ENCODE measurements at regions not wholly inside any gene's neighbourhood (a gene's known extent, or its start where the extent isn't known, plus 50 kb on each side); places are given as distances from the start of the nearest gene placed in this dataset.

- no peak for TF ChIP-seq ZNF274 (IDR thresholded peaks at IDR 0.05; ENCODE audit: low read depth, low read length)
- H3K4me3 ChIP-seq (ENCODE audit: low read length), result no peak overlapping the region
These were observed 1131.0 kb downstream of the MAT2B start for GRCh38 chr5:164636456-164636855.

GRCh38 chr5:164637931-164638521, 1132.6 kb downstream of the MAT2B start:
- no peak for TF ChIP-seq ZNF274 (IDR thresholded peaks at IDR 0.05; ENCODE audit: low read depth, low read length)
- no peak overlapping the region for H3K4me3 ChIP-seq (ENCODE audit: low read length)

GRCh38 chr5:164649266-164649665, 1143.8 kb downstream of the MAT2B start:
- H3K4me3 ChIP-seq (ENCODE audit: low read length), result no peak overlapping the region
- no peak for TF ChIP-seq ZNF274 (IDR thresholded peaks at IDR 0.05; ENCODE audit: low read depth, low read length)

GRCh38 chr5:164650427-164650826, 1145.0 kb downstream of the MAT2B start:
- TF ChIP-seq ZNF274 (IDR thresholded peaks at IDR 0.05; ENCODE audit: low read depth, low read length), result no peak
- no peak overlapping the region for H3K4me3 ChIP-seq (ENCODE audit: low read length)

GRCh38 chr5:164651546-164652275, 1146.3 kb downstream of the MAT2B start:
- H3K4me3 ChIP-seq (ENCODE audit: low read length), result no peak overlapping the region
- TF ChIP-seq ZNF274 (IDR thresholded peaks at IDR 0.05; ENCODE audit: low read depth, low read length), result no peak

GRCh38 chr5:164652276-164652660, 1146.8 kb downstream of the MAT2B start:
- H3K4me3 ChIP-seq (ENCODE audit: low read length), result no peak overlapping the region
- no peak for TF ChIP-seq ZNF274 (IDR thresholded peaks at IDR 0.05; ENCODE audit: low read depth, low read length)

GRCh38 chr5:164663198-164663989, 1158.0 kb downstream of the MAT2B start:
- TF ChIP-seq ZNF274 (IDR thresholded peaks at IDR 0.05; ENCODE audit: low read depth, low read length), result no peak
- no peak overlapping the region for H3K4me3 ChIP-seq (ENCODE audit: low read length)

GRCh38 chr5:164671640-164672039, 1166.2 kb downstream of the MAT2B start:
- TF ChIP-seq ZNF274 (IDR thresholded peaks at IDR 0.05; ENCODE audit: low read depth, low read length), result no peak
- no peak overlapping the region for H3K4me3 ChIP-seq (ENCODE audit: low read length)

GRCh38 chr5:164672205-164672604, 1166.8 kb downstream of the MAT2B start:
- TF ChIP-seq ZNF274 (IDR thresholded peaks at IDR 0.05; ENCODE audit: low read depth, low read length), result no peak
- H3K4me3 ChIP-seq (ENCODE audit: low read length), result no peak overlapping the region

GRCh38 chr5:164672931-164673694, 1167.7 kb downstream of the MAT2B start:
- TF ChIP-seq ZNF274 (IDR thresholded peaks at IDR 0.05; ENCODE audit: low read depth, low read length), result no peak
- H3K4me3 ChIP-seq (ENCODE audit: low read length), result no peak overlapping the region

- no peak for TF ChIP-seq ZNF274 (IDR thresholded peaks at IDR 0.05; ENCODE audit: low read depth, low read length)
These were observed 1174.0 kb downstream of the MAT2B start for GRCh38 chr5:164679461-164679860.

GRCh38 chr5:164680216-164680615, 1174.8 kb downstream of the MAT2B start:
- no peak for TF ChIP-seq ZNF274 (IDR thresholded peaks at IDR 0.05; ENCODE audit: low read depth, low read length)
- H3K4me3 ChIP-seq (ENCODE audit: low read length), result no peak overlapping the region

More at GRCh38 chr5:164679461-164679860, 1174.0 kb downstream of the MAT2B start:
- no peak overlapping the region for H3K4me3 ChIP-seq (ENCODE audit: low read length)

- no peak overlapping the region for H3K4me3 ChIP-seq (ENCODE audit: low read length)
- TF ChIP-seq ZNF274 (IDR thresholded peaks at IDR 0.05; ENCODE audit: low read depth, low read length), result no peak
These were observed 1175.5 kb downstream of the MAT2B start for GRCh38 chr5:164680812-164681520.
